K562 (cell line): ENCODE measurements at regions not wholly inside any gene's neighbourhood (a gene's known extent, or its start where the extent isn't known, plus 50 kb on each side); places are given as distances from the start of the nearest gene placed in this dataset.

Experiments used
- EGR1 ChIP-seq: fragments of 450-650 bp; conservative IDR thresholded peaks from 2 replicates; pipeline ENCODE4 v1.6.1; 2017; ENCODE audit warnings: mild to moderate bottlenecking
- EP300 ChIP-seq: IDR thresholded peaks from 2 replicates; pipeline ENCODE4 v1.6.1; 2012; ENCODE audit warnings: low read length, improper control_type of control experiment
- JUND ChIP-seq, 2 experiments: IDR thresholded peaks; 2 replicates in 1 of 2; 3 replicates in 1 of 2; pipeline ENCODE4 v1.6.1; 2011; ENCODE audit warnings: borderline replicate concordance in 2 of 2, low read depth in 2 of 2, low read length in 2 of 2, improper control_type of control experiment in 1 of 2, missing biosample characterization in 1 of 2, missing genetic modification characterization in 1 of 2, missing genetic modification reagents in 1 of 2
- PHB2 ChIP-seq: fragments of 450-650 bp; IDR thresholded peaks from 2 replicates; pipeline ENCODE4 v1.6.1; 2017; ENCODE audit warnings: low read depth
- REST ChIP-seq, 2 experiments: fragments of 450-650 bp; formaldehyde crosslinking in 1 of 2; IDR thresholded peaks; 2 replicates each; pipeline versions ENCODE4 v1.4.0 to v1.6.1; 2014 to 2020; ENCODE audit warnings: mild to moderate bottlenecking in 2 of 2, borderline replicate concordance in 1 of 2, low read depth in 1 of 2
- TBL1XR1 ChIP-seq, 2 experiments: IDR thresholded peaks; 2 replicates each; pipeline ENCODE4 v1.6.1; 2012; ENCODE audit warnings: improper control_type of control experiment in 2 of 2, low read length in 2 of 2, mild to moderate bottlenecking in 1 of 2
- TCF7 ChIP-seq: sonication (generic); IDR thresholded peaks from 2 replicates; pipeline ENCODE4 v1.6.1; 2016; ENCODE audit warnings: antibody characterized with exemption, borderline replicate concordance
- USF2 ChIP-seq: sonication (generic); formaldehyde crosslinking; IDR thresholded peaks from 2 replicates; pipeline ENCODE4 v1.5.0; 2020; ENCODE audit warnings: missing genetic modification reagents
- YY1 ChIP-seq, 3 experiments: IDR thresholded peaks; 2 replicates each; pipeline ENCODE4 v1.6.1; 2011; ENCODE audit warnings: low read length in 2 of 3, mild to moderate bottlenecking in 2 of 3, moderate library complexity in 2 of 3, borderline replicate concordance in 1 of 3, control low read depth in 1 of 3, low read depth in 1 of 3; ENCODE audit not compliant: insufficient read depth in 3 of 3, insufficient replicate concordance in 2 of 3, control insufficient read depth in 1 of 3, insufficient read length in 1 of 3; ENCODE audit errors: extremely low read depth in 1 of 3
- ZFP91 ChIP-seq: sonication (generic); formaldehyde crosslinking; IDR thresholded peaks from 2 replicates; pipeline ENCODE4 v1.8.0; 2022; ENCODE audit warnings: mild to moderate bottlenecking, missing genetic modification reagents
- ZNF277 ChIP-seq: fragments of 250-450 bp; sonication (Bioruptor Pico); IDR thresholded peaks from 2 replicates; pipeline ENCODE4 v1.8.0; 2022; ENCODE audit warnings: inconsistent platforms, mild to moderate bottlenecking, moderate library complexity, borderline replicate concordance
- ZNF76 ChIP-seq: fragments of 250-450 bp; sonication (Bioruptor Pico); IDR thresholded peaks from 2 replicates; pipeline ENCODE4 v1.4.0; 2020; ENCODE audit warnings: mild to moderate bottlenecking, moderate library complexity, borderline replicate concordance
- ZSCAN29 ChIP-seq: fragments of 450-650 bp; IDR thresholded peaks from 2 replicates; pipeline ENCODE4 v1.6.1; 2017

GRCh38 chr7:57250801-57251200 lies 118.6 kb upstream of the ZNF479 start:
- TF ChIP-seq USF2 (CRISPR knock-in tag) = no peak
- TF ChIP-seq ZNF76 (CRISPR knock-in tag) = no peak
- TF ChIP-seq ZFP91 (CRISPR knock-in tag) = no peak
- TF ChIP-seq YY1 (IDR thresholded peaks at IDR 0.05; ENCODE audit: borderline replicate concordance in 1 of 3, control insufficient read depth in 1 of 3, extremely low read depth in 1 of 3, insufficient read depth in 3 of 3, insufficient read length in 1 of 3, insufficient replicate concordance in 2 of 3, low read depth in 1 of 3, low read length in 2 of 3) = no peak
- TF ChIP-seq ZSCAN29 = no peak
- no peak for TF ChIP-seq PHB2
- no peak for TF ChIP-seq JUND (IDR thresholded peaks at IDR 0.05; ENCODE audit: borderline replicate concordance, low read depth, low read length)
- TF ChIP-seq JUND (tag; IDR thresholded peaks at IDR 0.05; ENCODE audit: borderline replicate concordance, low read depth, low read length) = no peak
- TF ChIP-seq REST (IDR thresholded peaks at IDR 0.05; ENCODE audit: borderline replicate concordance) = no peak
- TF ChIP-seq REST (CRISPR knock-in tag; IDR thresholded peaks at IDR 0.05; ENCODE audit: low read depth) = no peak
- TF ChIP-seq EP300 = no peak
- no peak for TF ChIP-seq EGR1
- TF ChIP-seq TBL1XR1 (IDR thresholded peaks at IDR 0.05; ENCODE audit: low read length in 2 of 2) = no peak
- no peak for TF ChIP-seq TCF7
- no peak for TF ChIP-seq ZNF277
